ENCODE measurements at regions not wholly inside any gene's neighbourhood (a gene's known extent, or its start where the extent isn't known, plus 50 kb on each side); places are given as distances from the start of the nearest gene placed in this dataset.
A peak's percentile ranks its signal among the peaks of the same experiment; 100 is the strongest.

DNA sequence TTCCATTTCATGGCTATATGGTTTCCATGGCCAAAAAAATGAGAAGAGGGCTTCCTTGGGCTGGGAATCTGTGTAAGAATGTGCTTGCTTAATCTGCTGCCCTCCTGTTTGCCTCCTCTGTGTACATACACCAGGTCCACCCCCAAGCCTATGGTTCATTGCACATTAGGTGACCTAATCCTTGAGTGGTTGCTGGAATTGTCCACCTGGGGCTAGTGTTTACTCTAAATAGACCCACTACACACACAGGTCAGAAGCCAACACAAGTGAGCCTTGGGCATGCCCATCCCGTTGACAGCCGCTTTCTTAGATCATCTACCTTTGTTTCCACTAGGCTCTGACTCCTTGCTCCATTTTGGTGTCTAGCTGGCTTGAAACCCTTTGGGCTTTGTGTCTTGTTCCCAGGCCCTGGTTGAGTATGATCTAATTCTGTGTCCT is 59.2 kb upstream of the ATL2 start (continued):
- TF ChIP-seq, protein P1, sequence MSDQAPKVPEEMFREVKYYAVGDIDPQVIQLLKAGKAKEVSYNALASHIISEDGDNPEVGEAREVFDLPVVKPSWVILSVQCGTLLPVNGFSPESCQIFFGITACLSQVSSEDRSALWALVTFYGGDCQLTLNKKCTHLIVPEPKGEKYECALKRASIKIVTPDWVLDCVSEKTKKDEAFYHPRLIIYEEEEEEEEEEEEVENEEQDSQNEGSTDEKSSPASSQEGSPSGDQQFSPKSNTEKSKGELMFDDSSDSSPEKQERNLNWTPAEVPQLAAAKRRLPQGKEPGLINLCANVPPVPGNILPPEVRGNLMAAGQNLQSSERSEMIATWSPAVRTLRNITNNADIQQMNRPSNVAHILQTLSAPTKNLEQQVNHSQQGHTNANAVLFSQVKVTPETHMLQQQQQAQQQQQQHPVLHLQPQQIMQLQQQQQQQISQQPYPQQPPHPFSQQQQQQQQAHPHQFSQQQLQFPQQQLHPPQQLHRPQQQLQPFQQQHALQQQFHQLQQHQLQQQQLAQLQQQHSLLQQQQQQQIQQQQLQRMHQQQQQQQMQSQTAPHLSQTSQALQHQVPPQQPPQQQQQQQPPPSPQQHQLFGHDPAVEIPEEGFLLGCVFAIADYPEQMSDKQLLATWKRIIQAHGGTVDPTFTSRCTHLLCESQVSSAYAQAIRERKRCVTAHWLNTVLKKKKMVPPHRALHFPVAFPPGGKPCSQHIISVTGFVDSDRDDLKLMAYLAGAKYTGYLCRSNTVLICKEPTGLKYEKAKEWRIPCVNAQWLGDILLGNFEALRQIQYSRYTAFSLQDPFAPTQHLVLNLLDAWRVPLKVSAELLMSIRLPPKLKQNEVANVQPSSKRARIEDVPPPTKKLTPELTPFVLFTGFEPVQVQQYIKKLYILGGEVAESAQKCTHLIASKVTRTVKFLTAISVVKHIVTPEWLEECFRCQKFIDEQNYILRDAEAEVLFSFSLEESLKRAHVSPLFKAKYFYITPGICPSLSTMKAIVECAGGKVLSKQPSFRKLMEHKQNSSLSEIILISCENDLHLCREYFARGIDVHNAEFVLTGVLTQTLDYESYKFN (CRISPR knock-in tag; conservative IDR thresholded peaks at IDR 0.05) = peak; percentile 80
- TF ChIP-seq ZNF615 (CRISPR knock-in tag; IDR thresholded peaks at IDR 0.05; ENCODE audit: borderline replicate concordance) (no peak), TBL1XR1 (IDR thresholded peaks at IDR 0.05; ENCODE audit: borderline replicate concordance, low read length, partially characterized antibody) (peak; percentile 42), XRCC5 (optimal IDR thresholded peaks at IDR 0.05; ENCODE audit: low read length) (peak; percentile 32), KDM5B (CRISPR knock-in tag; IDR thresholded peaks at IDR 0.05; ENCODE audit: borderline replicate concordance) (no peak), PAF1 (CRISPR knock-in tag; IDR thresholded peaks at IDR 0.05) (no peak), AGO2 (optimal IDR thresholded peaks at IDR 0.05; ENCODE audit: low read depth, low read length) (no peak), PHF20 (CRISPR knock-in tag; IDR thresholded peaks at IDR 0.05) (no peak), NR2F6 (IDR thresholded peaks at IDR 0.05) (peak; percentile 87), NR2F6 (CRISPR knock-in tag; IDR thresholded peaks at IDR 0.05) (peak; percentile 92), HDAC2 (CRISPR knock-in tag; IDR thresholded peaks at IDR 0.05) (peak; percentile 91), PITX1 (CRISPR knock-in tag; IDR thresholded peaks at IDR 0.05) (peak; percentile 97), SMC3 (IDR thresholded peaks at IDR 0.05; ENCODE audit: low read length) (peak; percentile 58; the same call in 1 of the 2 replicates)
- TF ChIP-seq, protein P2, sequence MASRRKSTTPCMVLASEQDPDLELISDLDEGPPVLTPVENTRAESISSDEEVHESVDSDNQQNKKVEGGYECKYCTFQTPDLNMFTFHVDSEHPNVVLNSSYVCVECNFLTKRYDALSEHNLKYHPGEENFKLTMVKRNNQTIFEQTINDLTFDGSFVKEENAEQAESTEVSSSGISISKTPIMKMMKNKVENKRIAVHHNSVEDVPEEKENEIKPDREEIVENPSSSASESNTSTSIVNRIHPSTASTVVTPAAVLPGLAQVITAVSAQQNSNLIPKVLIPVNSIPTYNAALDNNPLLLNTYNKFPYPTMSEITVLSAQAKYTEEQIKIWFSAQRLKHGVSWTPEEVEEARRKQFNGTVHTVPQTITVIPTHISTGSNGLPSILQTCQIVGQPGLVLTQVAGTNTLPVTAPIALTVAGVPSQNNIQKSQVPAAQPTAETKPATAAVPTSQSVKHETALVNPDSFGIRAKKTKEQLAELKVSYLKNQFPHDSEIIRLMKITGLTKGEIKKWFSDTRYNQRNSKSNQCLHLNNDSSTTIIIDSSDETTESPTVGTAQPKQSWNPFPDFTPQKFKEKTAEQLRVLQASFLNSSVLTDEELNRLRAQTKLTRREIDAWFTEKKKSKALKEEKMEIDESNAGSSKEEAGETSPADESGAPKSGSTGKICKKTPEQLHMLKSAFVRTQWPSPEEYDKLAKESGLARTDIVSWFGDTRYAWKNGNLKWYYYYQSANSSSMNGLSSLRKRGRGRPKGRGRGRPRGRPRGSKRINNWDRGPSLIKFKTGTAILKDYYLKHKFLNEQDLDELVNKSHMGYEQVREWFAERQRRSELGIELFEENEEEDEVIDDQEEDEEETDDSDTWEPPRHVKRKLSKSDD (CRISPR knock-in tag; IDR thresholded peaks at IDR 0.05; ENCODE audit: low read depth) = peak; percentile 68; the same call in 1 of the 2 replicates
- TF ChIP-seq, protein P3, sequence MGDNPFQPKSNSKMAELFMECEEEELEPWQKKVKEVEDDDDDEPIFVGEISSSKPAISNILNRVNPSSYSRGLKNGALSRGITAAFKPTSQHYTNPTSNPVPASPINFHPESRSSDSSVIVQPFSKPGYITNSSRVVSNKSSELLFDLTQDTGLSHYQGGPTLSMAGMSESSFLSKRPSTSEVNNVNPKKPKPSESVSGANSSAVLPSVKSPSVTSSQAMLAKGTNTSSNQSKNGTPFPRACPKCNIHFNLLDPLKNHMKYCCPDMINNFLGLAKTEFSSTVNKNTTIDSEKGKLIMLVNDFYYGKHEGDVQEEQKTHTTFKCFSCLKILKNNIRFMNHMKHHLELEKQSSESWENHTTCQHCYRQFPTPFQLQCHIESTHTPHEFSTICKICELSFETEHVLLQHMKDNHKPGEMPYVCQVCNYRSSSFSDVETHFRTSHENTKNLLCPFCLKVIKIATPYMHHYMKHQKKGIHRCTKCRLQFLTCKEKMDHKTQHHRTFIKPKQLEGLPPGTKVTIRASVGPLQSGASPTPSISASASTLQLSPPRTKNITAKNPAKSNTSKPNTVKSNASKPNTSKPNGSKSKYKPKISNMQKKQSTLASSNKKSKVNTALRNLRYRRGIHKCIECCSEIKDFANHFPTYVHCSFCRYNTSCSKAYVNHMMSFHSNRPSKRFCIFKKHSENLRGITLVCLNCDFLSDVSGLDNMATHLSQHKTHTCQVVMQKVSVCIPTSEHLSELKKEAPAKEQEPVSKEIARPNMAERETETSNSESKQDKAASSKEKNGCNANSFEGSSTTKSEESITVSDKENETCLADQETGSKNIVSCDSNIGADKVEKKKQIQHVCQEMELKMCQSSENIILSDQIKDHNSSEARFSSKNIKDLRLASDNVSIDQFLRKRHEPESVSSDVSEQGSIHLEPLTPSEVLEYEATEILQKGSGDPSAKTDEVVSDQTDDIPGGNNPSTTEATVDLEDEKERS (CRISPR knock-in tag; IDR thresholded peaks at IDR 0.05) = peak; percentile 90; the same call in 1 of the 2 replicates
- TF ChIP-seq, protein P4, sequence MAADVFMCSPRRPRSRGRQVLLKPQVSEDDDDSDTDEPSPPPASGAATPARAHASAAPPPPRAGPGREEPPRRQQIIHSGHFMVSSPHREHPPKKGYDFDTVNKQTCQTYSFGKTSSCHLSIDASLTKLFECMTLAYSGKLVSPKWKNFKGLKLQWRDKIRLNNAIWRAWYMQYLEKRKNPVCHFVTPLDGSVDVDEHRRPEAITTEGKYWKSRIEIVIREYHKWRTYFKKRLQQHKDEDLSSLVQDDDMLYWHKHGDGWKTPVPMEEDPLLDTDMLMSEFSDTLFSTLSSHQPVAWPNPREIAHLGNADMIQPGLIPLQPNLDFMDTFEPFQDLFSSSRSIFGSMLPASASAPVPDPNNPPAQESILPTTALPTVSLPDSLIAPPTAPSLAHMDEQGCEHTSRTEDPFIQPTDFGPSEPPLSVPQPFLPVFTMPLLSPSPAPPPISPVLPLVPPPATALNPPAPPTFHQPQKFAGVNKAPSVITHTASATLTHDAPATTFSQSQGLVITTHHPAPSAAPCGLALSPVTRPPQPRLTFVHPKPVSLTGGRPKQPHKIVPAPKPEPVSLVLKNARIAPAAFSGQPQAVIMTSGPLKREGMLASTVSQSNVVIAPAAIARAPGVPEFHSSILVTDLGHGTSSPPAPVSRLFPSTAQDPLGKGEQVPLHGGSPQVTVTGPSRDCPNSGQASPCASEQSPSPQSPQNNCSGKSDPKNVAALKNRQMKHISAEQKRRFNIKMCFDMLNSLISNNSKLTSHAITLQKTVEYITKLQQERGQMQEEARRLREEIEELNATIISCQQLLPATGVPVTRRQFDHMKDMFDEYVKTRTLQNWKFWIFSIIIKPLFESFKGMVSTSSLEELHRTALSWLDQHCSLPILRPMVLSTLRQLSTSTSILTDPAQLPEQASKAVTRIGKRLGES (CRISPR knock-in tag; IDR thresholded peaks at IDR 0.05; ENCODE audit: borderline replicate concordance) = no peak
